IMR-90 (cell line): ENCODE measurements at regions not wholly inside any gene's neighbourhood (a gene's known extent, or its start where the extent isn't known, plus 50 kb on each side); places are given as distances from the start of the nearest gene placed in this dataset.

Experiments
- ATAC-seq: fragments of 200-7000 bp; cut with Tn5 transposase; 2 replicates; pipeline ENCODE4 v1.9.1; 2020; ENCODE audit warnings: low read depth, mild to moderate bottlenecking, moderate library complexity
- BruUV-seq: library from RNA; stranded (reverse); fragments of 400-500 nt; replicated peaks from 2 replicates; lab custom pipeline; 2021; lab: Mats Ljungman, UMichigan
- CTCF ChIA-PET: fragments of 300-600 bp; formaldehyde crosslinking; extraction: SDS; loops from one replicate; lab custom pipeline; 2021; ENCODE audit warnings: antibody characterized with exemption; lab: Yijun Ruan, JAX
- POLR2A ChIA-PET: fragments of 300-600 bp; sonication (Branson Sonifier 250); formaldehyde crosslinking; loops from one replicate; lab custom pipeline; 2022; ENCODE audit warnings: antibody characterized with exemption; ENCODE audit not compliant: unreplicated experiment; lab: Charles Lee
- DNase-seq: peaks from one replicate; pipeline ENCODE4 v3.0.0; 2013
- H2AFZ ChIP-seq: replicated peaks from 2 replicates; pipeline ENCODE3; 2013; ENCODE audit warnings: low read length, mild to moderate bottlenecking; ENCODE audit not compliant: poor library complexity
- H2AK5ac ChIP-seq: 2 replicates; pipeline ENCODE4 v1.6.1; 2013; ENCODE audit warnings: low read depth, low read length, inconsistent platforms
- H2AK9ac ChIP-seq: replicated peaks from 2 replicates; pipeline ENCODE3; 2013; ENCODE audit warnings: mild to moderate bottlenecking, low read depth, low read length, moderate library complexity; ENCODE audit not compliant: poor library complexity
- H2BK120ac ChIP-seq: 2 replicates; pipeline ENCODE4 v1.6.1; 2013; ENCODE audit warnings: low read depth, low read length, inconsistent platforms
- H2BK15ac ChIP-seq: 3 replicates; pipeline ENCODE4 v1.6.1; 2013; ENCODE audit warnings: low read depth, low read length, inconsistent platforms
- H2BK20ac ChIP-seq: 2 replicates; pipeline ENCODE4 v1.6.1; 2013; ENCODE audit warnings: low read depth, mild to moderate bottlenecking, inconsistent platforms, low read length, moderate library complexity
- H2BK5ac ChIP-seq: 2 replicates; pipeline ENCODE4 v1.6.1; 2013; ENCODE audit warnings: mild to moderate bottlenecking, low read depth, low read length, inconsistent platforms; ENCODE audit not compliant: poor library complexity, severe bottlenecking
- H3K14ac ChIP-seq: replicated peaks from 2 replicates; pipeline ENCODE4 v1.6.1; 2013; ENCODE audit warnings: low read depth, low read length, inconsistent platforms
- H3K18ac ChIP-seq: 2 replicates; pipeline ENCODE4 v1.6.1; 2013; ENCODE audit warnings: low read depth, low read length, control low read depth
- H3K23ac ChIP-seq: 2 replicates; pipeline ENCODE4 v1.6.1; 2013; ENCODE audit warnings: low read depth, low read length, inconsistent platforms
- H3K27ac ChIP-seq: 2 replicates; pipeline ENCODE4 v1.5.1; 2013; ENCODE audit warnings: mild to moderate bottlenecking, control low read depth, low read length; ENCODE audit not compliant: insufficient read depth
- H3K27me3 ChIP-seq: 2 replicates; pipeline ENCODE4 v1.6.1; 2013; ENCODE audit warnings: low read length; ENCODE audit not compliant: control insufficient read depth, insufficient read depth
- H3K36me3 ChIP-seq: 2 replicates; pipeline ENCODE4 v1.6.1; 2013; ENCODE audit warnings: low read length, mixed read lengths; ENCODE audit not compliant: control insufficient read depth, insufficient read depth
- H3K4ac ChIP-seq: 2 replicates; pipeline ENCODE4 v1.6.1; 2013; ENCODE audit warnings: low read depth, low read length, inconsistent platforms
- H3K4me1 ChIP-seq: 2 replicates; pipeline ENCODE4 v1.6.1; 2013; ENCODE audit warnings: low read length, mixed read lengths; ENCODE audit not compliant: control insufficient read depth, insufficient read depth
- H3K4me2 ChIP-seq: 2 replicates; pipeline ENCODE4 v1.6.1; 2013; ENCODE audit warnings: low read depth, mild to moderate bottlenecking, control low read depth, low read length, moderate library complexity
- H3K4me3 ChIP-seq: 2 replicates; pipeline ENCODE4 v1.5.1; 2013; ENCODE audit warnings: low read depth, mild to moderate bottlenecking, control low read depth, low read length, moderate library complexity; ENCODE audit not compliant: insufficient read depth
- H3K56ac ChIP-seq: 2 replicates; pipeline ENCODE4 v1.6.1; 2013; ENCODE audit warnings: low read length, inconsistent platforms; ENCODE audit not compliant: insufficient read depth; ENCODE audit errors: extremely low read depth
- H3K79me1 ChIP-seq, 2 experiments: 2 replicates each; pipeline ENCODE4 v1.6.1; 2013; ENCODE audit warnings: low read length in 2 of 2, inconsistent platforms in 1 of 2, low read depth in 1 of 2
- H3K9ac ChIP-seq: 2 replicates; pipeline ENCODE4 v1.6.1; 2013; ENCODE audit warnings: low read depth, low read length, control low read depth
- H3K9me1 ChIP-seq: 2 replicates; pipeline ENCODE4 v1.6.1; 2013; ENCODE audit warnings: low read length, inconsistent platforms; ENCODE audit not compliant: insufficient read depth
- H3K9me3 ChIP-seq: 2 replicates; pipeline ENCODE4 v1.6.1; 2013; ENCODE audit warnings: low read length; ENCODE audit not compliant: control insufficient read depth, insufficient read depth
- H4K20me1 ChIP-seq: 2 replicates; pipeline ENCODE4 v1.6.1; 2013; ENCODE audit warnings: low read length, inconsistent platforms; ENCODE audit not compliant: insufficient read depth
- H4K5ac ChIP-seq: 2 replicates; pipeline ENCODE4 v1.6.1; 2013; ENCODE audit warnings: mild to moderate bottlenecking, low read depth, low read length, control low read depth
- H4K8ac ChIP-seq, 2 experiments: 2 replicates each; pipeline ENCODE4 v1.6.1; 2013; ENCODE audit warnings: low read depth in 2 of 2, low read length in 2 of 2, control low read depth in 1 of 2, inconsistent platforms in 1 of 2
- H4K91ac ChIP-seq: 2 replicates; pipeline ENCODE4 v1.6.1; 2013; ENCODE audit warnings: low read depth, low read length, inconsistent platforms; ENCODE audit not compliant: insufficient read depth
- MXI1 ChIP-seq: IDR thresholded peaks from 2 replicates; pipeline ENCODE4 v1.6.1; 2012; ENCODE audit warnings: low read depth, mild to moderate bottlenecking, low read length, moderate library complexity, borderline replicate concordance
- NFE2L2 ChIP-seq: fragments of 150-350 bp; IDR thresholded peaks from 2 replicates; pipeline ENCODE4 v1.6.1; 2016; ENCODE audit warnings: low read depth, mild to moderate bottlenecking, low read length
- SMC3 ChIP-seq: fragments of 150-350 bp; IDR thresholded peaks from 2 replicates; pipeline ENCODE4 v1.6.1; 2016; ENCODE audit warnings: low read depth, mild to moderate bottlenecking, antibody characterized with exemption, low read length, moderate library complexity
- WGBS, 2 experiments: methylation state at CpG; one replicate each; pipeline versions ENCODE4 v1.1.5 to v1.1.7; 2013; ENCODE audit warnings: missing lambda C conversion rate in 2 of 2; ENCODE audit not compliant: insufficient read length in 1 of 2; ENCODE audit errors: extremely low coverage in 2 of 2; 5-methylcytosine and 5-hydroxymethylcytosine counted together
- dilution Hi-C: fragments of 300-500 bp; cut with HindIII; formaldehyde crosslinking; loops from one replicate; pipeline ENCODE4 v1.14.3; 2018; ENCODE audit warnings: low sequenced_read_pairs; ENCODE audit not compliant: unreplicated experiment
- in situ Hi-C: fragments of 300-500 bp; cut with MboI; formaldehyde crosslinking; loops from 3 replicates; pipeline ENCODE4 v1.14.3; 2019; ENCODE audit warnings: low sequenced_read_pairs, inconsistent platforms, mixed read lengths
- intact Hi-C: fragments of 100-400 bp; cut with micrococcal nuclease; formaldehyde crosslinking; loops from 2 replicates; pipeline ENCODE4 v1.10.0; 2022

DNA sequence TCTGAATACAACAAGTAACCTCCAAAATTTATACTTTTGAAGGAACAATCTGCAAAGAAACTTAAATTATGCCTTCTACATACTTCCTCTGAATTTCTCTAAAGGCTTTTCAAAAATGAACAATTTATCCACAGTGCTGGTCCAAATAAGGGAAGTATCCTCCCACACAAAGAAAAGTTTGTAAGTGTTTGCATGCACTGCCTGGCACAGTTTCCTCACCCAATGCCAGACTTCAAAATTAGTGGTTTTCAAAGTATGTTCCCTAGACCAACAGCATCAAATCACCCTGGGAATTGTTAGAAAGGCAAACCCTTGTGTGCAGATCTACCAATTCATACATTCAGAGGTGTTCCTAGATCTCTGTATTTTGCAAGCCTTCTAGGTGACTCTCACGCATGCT, 82.5 kb downstream of the PCTP start:
- Histone ChIP-seq H2BK5ac (no peak overlapping the region), H2AK5ac (no peak overlapping the region), H4K5ac (no peak overlapping the region), H2BK120ac (no peak overlapping the region), H3K56ac (no peak overlapping the region), H3K9me3 (no peaks in the 10 kb centered on the region), H3K36me3 (no peaks in the 10 kb centered on the region), H4K8ac (no peak overlapping the region), H2AFZ (no peak overlapping the region), H4K20me1 (no peaks in the 10 kb centered on the region), H3K9ac (no peak overlapping the region), H3K4ac (no peak overlapping the region), H2BK15ac (no peak overlapping the region), H3K18ac (no peak overlapping the region), H2AK9ac (no peak overlapping the region), H3K14ac (no peak overlapping the region), H3K23ac (no peak overlapping the region), H3K27ac (no peak overlapping the region), H3K4me2 (no peak overlapping the region), H3K79me1 (no peaks in the 10 kb centered on the region), H4K91ac (no peak overlapping the region), H3K4me1 (no peaks in the 10 kb centered on the region), H2BK20ac (no peak overlapping the region), H3K9me1 (no peaks in the 10 kb centered on the region), H3K4me3 (no peak overlapping the region), H3K27me3 (no peaks in the 10 kb centered on the region; the same call in 1 of the 2 replicates)
- POLR2A ChIA-PET, result no interaction called here
- no peak for DNase-seq
- TF ChIP-seq SMC3 (no peak), MXI1 (no peak), NFE2L2 (no peak)
- no peak for ATAC-seq
- intact Hi-C loops (no loop called here), in situ Hi-C loops (no loop called here), dilution Hi-C loops (no loop called here)
- no CpG with 5 or more reads among the region's 1 CpG for WGBS, 2 experiments
- BruUV-seq, result no TSS peak
- CTCF ChIA-PET, result no interaction called here
